HL-60 (cell line): ENCODE measurements at regions not wholly inside any gene's neighbourhood (a gene's known extent, or its start where the extent isn't known, plus 50 kb on each side); places are given as distances from the start of the nearest gene placed in this dataset.

Source experiments
- GABPA ChIP-seq: IDR thresholded peaks from 2 replicates; pipeline ENCODE4 v1.6.1; 2012; ENCODE audit warnings: low read depth
- SPI1 ChIP-seq: IDR thresholded peaks from 2 replicates; pipeline ENCODE4 v1.6.1; 2012; ENCODE audit warnings: low read depth, mild to moderate bottlenecking, borderline replicate concordance
- TF ChIP-seq, protein P1 (sequence below): IDR thresholded peaks from one replicate; pipeline ENCODE4 v1.5.1; 2011; ENCODE audit warnings: low read length, control low read depth, inconsistent platforms; ENCODE audit not compliant: insufficient read depth
- TF ChIP-seq, protein P2 (sequence below): IDR thresholded peaks from 2 replicates; pipeline ENCODE4 v1.6.1; 2012; ENCODE audit warnings: low read depth; ENCODE audit not compliant: insufficient replicate concordance

DNA sequence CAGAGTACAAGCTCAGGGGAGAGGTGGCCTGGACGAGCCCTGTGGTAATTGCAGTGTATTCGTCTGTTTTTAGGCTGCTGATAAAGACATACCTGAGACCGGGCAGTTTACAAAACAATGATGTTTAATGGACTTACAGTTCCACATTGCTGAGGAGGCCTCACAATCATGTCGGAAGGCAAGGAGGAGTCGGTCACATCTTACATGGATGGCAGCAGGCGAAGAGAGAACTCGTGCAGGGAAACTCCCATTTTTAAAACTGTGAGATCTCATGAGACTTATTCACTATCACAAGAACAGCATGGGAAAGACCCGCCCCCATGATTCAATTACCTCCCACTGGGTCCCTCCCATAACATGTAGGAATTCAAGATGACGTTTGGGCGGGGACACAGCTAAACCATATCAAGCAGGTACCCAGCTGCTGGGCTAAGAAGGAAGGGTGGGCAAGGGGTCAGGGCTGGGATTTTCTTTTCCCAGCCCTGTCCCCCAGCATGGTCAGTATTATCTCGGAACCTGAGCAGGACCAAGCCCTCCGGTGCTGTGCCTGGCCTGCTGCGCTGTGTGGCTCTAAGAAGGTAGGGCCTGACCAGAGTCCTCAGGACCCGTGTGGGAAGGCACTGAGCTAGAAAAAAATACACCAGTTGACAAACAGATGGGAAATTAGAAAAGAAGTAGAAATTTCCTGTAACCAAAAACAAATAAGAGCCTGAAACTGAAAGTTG is 78.6 kb upstream of the SH3BP4 start:
- TF ChIP-seq GABPA (no peak), SPI1 (no peak)
- TF ChIP-seq, protein P1, sequence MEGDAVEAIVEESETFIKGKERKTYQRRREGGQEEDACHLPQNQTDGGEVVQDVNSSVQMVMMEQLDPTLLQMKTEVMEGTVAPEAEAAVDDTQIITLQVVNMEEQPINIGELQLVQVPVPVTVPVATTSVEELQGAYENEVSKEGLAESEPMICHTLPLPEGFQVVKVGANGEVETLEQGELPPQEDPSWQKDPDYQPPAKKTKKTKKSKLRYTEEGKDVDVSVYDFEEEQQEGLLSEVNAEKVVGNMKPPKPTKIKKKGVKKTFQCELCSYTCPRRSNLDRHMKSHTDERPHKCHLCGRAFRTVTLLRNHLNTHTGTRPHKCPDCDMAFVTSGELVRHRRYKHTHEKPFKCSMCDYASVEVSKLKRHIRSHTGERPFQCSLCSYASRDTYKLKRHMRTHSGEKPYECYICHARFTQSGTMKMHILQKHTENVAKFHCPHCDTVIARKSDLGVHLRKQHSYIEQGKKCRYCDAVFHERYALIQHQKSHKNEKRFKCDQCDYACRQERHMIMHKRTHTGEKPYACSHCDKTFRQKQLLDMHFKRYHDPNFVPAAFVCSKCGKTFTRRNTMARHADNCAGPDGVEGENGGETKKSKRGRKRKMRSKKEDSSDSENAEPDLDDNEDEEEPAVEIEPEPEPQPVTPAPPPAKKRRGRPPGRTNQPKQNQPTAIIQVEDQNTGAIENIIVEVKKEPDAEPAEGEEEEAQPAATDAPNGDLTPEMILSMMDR, result no peak
- TF ChIP-seq, protein P2, sequence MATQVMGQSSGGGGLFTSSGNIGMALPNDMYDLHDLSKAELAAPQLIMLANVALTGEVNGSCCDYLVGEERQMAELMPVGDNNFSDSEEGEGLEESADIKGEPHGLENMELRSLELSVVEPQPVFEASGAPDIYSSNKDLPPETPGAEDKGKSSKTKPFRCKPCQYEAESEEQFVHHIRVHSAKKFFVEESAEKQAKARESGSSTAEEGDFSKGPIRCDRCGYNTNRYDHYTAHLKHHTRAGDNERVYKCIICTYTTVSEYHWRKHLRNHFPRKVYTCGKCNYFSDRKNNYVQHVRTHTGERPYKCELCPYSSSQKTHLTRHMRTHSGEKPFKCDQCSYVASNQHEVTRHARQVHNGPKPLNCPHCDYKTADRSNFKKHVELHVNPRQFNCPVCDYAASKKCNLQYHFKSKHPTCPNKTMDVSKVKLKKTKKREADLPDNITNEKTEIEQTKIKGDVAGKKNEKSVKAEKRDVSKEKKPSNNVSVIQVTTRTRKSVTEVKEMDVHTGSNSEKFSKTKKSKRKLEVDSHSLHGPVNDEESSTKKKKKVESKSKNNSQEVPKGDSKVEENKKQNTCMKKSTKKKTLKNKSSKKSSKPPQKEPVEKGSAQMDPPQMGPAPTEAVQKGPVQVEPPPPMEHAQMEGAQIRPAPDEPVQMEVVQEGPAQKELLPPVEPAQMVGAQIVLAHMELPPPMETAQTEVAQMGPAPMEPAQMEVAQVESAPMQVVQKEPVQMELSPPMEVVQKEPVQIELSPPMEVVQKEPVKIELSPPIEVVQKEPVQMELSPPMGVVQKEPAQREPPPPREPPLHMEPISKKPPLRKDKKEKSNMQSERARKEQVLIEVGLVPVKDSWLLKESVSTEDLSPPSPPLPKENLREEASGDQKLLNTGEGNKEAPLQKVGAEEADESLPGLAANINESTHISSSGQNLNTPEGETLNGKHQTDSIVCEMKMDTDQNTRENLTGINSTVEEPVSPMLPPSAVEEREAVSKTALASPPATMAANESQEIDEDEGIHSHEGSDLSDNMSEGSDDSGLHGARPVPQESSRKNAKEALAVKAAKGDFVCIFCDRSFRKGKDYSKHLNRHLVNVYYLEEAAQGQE, result no peak
